Stimulated activated CD8-positive, alpha-beta memory T cell treated with anti-CD3 and anti-CD28 coated beads, Interleukin-7, amount 100 ng/mL, for 4 hours (primary cell): ENCODE measurements at regions not wholly inside any gene's neighbourhood (a gene's known extent, or its start where the extent isn't known, plus 50 kb on each side); places are given as distances from the start of the nearest gene placed in this dataset.
A peak's percentile ranks its signal among the peaks of the same experiment; 100 is the strongest.

ENCODE experiments used
- DNase-seq, 2 donors: peaks; one replicate each; pipeline ENCODE4 v3.0.0-alpha.2; 2020; ENCODE audit warnings: low read depth in 2 of 2

- DNase-seq, result no peak
Measured at GRCh38 chr13:109644956-109645355, 141.4 kb downstream of the IRS2 start.

GRCh38 chr13:109644069-109644750, 142.2 kb downstream of the IRS2 start:
- DNase-seq, result no peak

GRCh38 chr13:109642358-109642757, 144.0 kb downstream of the IRS2 start:
- DNase-seq, result no peak

GRCh38 chr13:109636736-109637135, 149.6 kb downstream of the IRS2 start:
- no peak for DNase-seq

- DNase-seq, result no peak
Measured at GRCh38 chr13:109631069-109631468, 155.3 kb downstream of the IRS2 start.

GRCh38 chr13:109630271-109630670, 156.1 kb downstream of the IRS2 start:
- DNase-seq, result no peak

GRCh38 chr13:109629737-109630136, 156.6 kb downstream of the IRS2 start:
- no peak for DNase-seq

- no peak for DNase-seq
Measured at GRCh38 chr13:109628251-109628699, 158.1 kb downstream of the IRS2 start.

GRCh38 chr13:109627649-109628048, 158.7 kb downstream of the IRS2 start:
- DNase-seq, result no peak

- no peak for DNase-seq
Measured at GRCh38 chr13:109626386-109627171, 159.8 kb downstream of the IRS2 start.

GRCh38 chr13:109625156-109625555, 161.2 kb downstream of the IRS2 start:
- no peak for DNase-seq

GRCh38 chr13:109622006-109622405, 164.4 kb downstream of the IRS2 start:
- no peak for DNase-seq

GRCh38 chr13:109615721-109616420, 170.5 kb downstream of the IRS2 start:
- DNase-seq, result no peak

- DNase-seq, result no peak
Measured at GRCh38 chr13:109611912-109612691, 174.3 kb downstream of the IRS2 start.

- peak in 1 of 2 donors; percentile 10 for DNase-seq
Measured at GRCh38 chr13:109610517-109610916, 175.9 kb downstream of the IRS2 start.

- no peak for DNase-seq
Measured at GRCh38 chr13:109608503-109608902, 177.9 kb downstream of the IRS2 start.

GRCh38 chr13:109608059-109608458, 178.3 kb downstream of the IRS2 start:
- DNase-seq, result no peak

- DNase-seq, result no peak
Measured at GRCh38 chr13:109606520-109606919, 179.9 kb downstream of the IRS2 start.

GRCh38 chr13:109605846-109606245, 180.5 kb downstream of the IRS2 start:
- no peak for DNase-seq

GRCh38 chr13:109604894-109605293, 181.5 kb downstream of the IRS2 start:
- DNase-seq, result no peak

- no peak for DNase-seq
Measured at GRCh38 chr13:109602356-109602755, 184.0 kb downstream of the IRS2 start.
